Testis (tissue), 2 donors: ENCODE measurements at regions not wholly inside any gene's neighbourhood (a gene's known extent, or its start where the extent isn't known, plus 50 kb on each side); places are given as distances from the start of the nearest gene placed in this dataset.

Source experiments
- DNase-seq: peaks from one replicate; pipeline ENCODE4 v3.0.0-alpha.2; 2019
- H3K27ac ChIP-seq, 2 donors: fragments of 200-600 bp; sonication (generic); one replicate each; pipeline ENCODE4 v1.5.1; 2019
- H3K27me3 ChIP-seq: fragments of 200-600 bp; sonication (generic); one replicate; pipeline ENCODE4 v1.5.1; 2019
- H3K36me3 ChIP-seq: fragments of 200-600 bp; sonication (generic); one replicate; pipeline ENCODE4 v1.5.1; 2017; ENCODE audit warnings: low read depth; ENCODE audit errors: missing control alignments
- H3K4me1 ChIP-seq: fragments of 200-600 bp; sonication (generic); one replicate; pipeline ENCODE4 v1.5.1; 2019
- H3K4me3 ChIP-seq, 2 donors: fragments of 200-600 bp; sonication (generic); one replicate each; pipeline ENCODE4 v1.5.1; 2017 to 2019
- H3K9me3 ChIP-seq: fragments of 200-600 bp; sonication (generic); one replicate; pipeline ENCODE4 v1.5.1; 2017
- CTCF ChIP-seq, 3 experiments: fragments of 450-650 bp in 2 of 3; fragments of 200-600 bp in 1 of 3; sonication (generic) in 1 of 3; IDR thresholded peaks; one replicate each; pipeline ENCODE4 v1.5.1; 2016 to 2019; ENCODE audit warnings: antibody characterized with exemption in 3 of 3, mild to moderate bottlenecking in 2 of 3, moderate library complexity in 1 of 3
- POLR2A ChIP-seq: fragments of 450-650 bp; IDR thresholded peaks from one replicate; pipeline ENCODE4 v1.6.1; 2017; ENCODE audit warnings: antibody characterized with exemption, mild to moderate bottlenecking, moderate library complexity
- WGBS, 2 donors: methylation state at CpG; one replicate each; pipeline ENCODE4 v1.1.5; 2018; 5-methylcytosine and 5-hydroxymethylcytosine counted together
- intact Hi-C: fragments of 100-400 bp; cut with DNase I; formaldehyde crosslinking; loops from one replicate; pipeline ENCODE4 v1.15.1; 2023; ENCODE audit warnings: low total_unique reads

GRCh38 chr2:204156456-204156855, 219.9 kb downstream of the ICOS start:
- intact Hi-C loops, result no loop called here
- Histone ChIP-seq H3K4me3 (no peak overlapping the region), H3K27me3 (no peaks in the 10 kb centered on the region), H3K9me3 (no peaks in the 10 kb centered on the region), H3K36me3 (no peaks in the 10 kb centered on the region), H3K4me1 (no peaks in the 10 kb centered on the region), H3K27ac (no peak overlapping the region)
- no peak for TF ChIP-seq POLR2A
- no peak for TF ChIP-seq CTCF (IDR thresholded peaks at IDR 0.05)
- no peak for DNase-seq
- 87 to 89% methylated on average over 1 of the region's 1 CpG for WGBS, 2 donors

- DNase-seq, result no peak
- Histone ChIP-seq H3K27me3 (no peaks in the 10 kb centered on the region), H3K9me3 (no peaks in the 10 kb centered on the region), H3K36me3 (no peaks in the 10 kb centered on the region), H3K4me3 (no peak overlapping the region), H3K27ac (no peak overlapping the region), H3K4me1 (no peaks in the 10 kb centered on the region)
- TF ChIP-seq POLR2A (no peak), CTCF (IDR thresholded peaks at IDR 0.05) (no peak)
- intact Hi-C loops, result no loop called here
These were observed 221.1 kb downstream of the ICOS start for GRCh38 chr2:204157684-204158083.

GRCh38 chr2:204159526-204159925, 223.0 kb downstream of the ICOS start:
- H3K4me3 ChIP-seq, result no peak overlapping the region
- no peak for DNase-seq
- no peak overlapping the region for H3K27ac ChIP-seq
- TF ChIP-seq CTCF (IDR thresholded peaks at IDR 0.05) (no peak), POLR2A (no peak)
- 62 to 66% methylated on average over 3 of the region's 3 CpGs for WGBS, 2 donors
- H3K36me3 ChIP-seq, result no peaks in the 10 kb centered on the region
- intact Hi-C loops, result no loop called here
- H3K9me3 ChIP-seq, result no peaks in the 10 kb centered on the region
- H3K4me1 ChIP-seq, result no peaks in the 10 kb centered on the region
- no peaks in the 10 kb centered on the region for H3K27me3 ChIP-seq

- Histone ChIP-seq H3K27me3 (no peaks in the 10 kb centered on the region), H3K27ac (no peak overlapping the region), H3K9me3 (no peaks in the 10 kb centered on the region), H3K36me3 (no peaks in the 10 kb centered on the region), H3K4me1 (no peaks in the 10 kb centered on the region), H3K4me3 (no peak overlapping the region)
- no peak for TF ChIP-seq POLR2A
- no peak for TF ChIP-seq CTCF (IDR thresholded peaks at IDR 0.05)
- DNase-seq, result no peak
- intact Hi-C loops, result no loop called here
These were observed 224.4 kb downstream of the ICOS start for GRCh38 chr2:204160989-204161388.

- intact Hi-C loops, result no loop called here
- no peak for TF ChIP-seq CTCF (IDR thresholded peaks at IDR 0.05)
- no peak for TF ChIP-seq POLR2A
- Histone ChIP-seq H3K9me3 (no peaks in the 10 kb centered on the region), H3K4me3 (no peak overlapping the region), H3K27ac (no peak overlapping the region), H3K36me3 (no peaks in the 10 kb centered on the region), H3K4me1 (no peaks in the 10 kb centered on the region), H3K27me3 (no peaks in the 10 kb centered on the region)
- WGBS, 2 donors, result 82 to 84% methylated on average over 3 of the region's 3 CpGs
- DNase-seq, result no peak
These were observed 225.3 kb downstream of the ICOS start for GRCh38 chr2:204161886-204162285.
